ENCODE measurements at regions not wholly inside any gene's neighbourhood (a gene's known extent, or its start where the extent isn't known, plus 50 kb on each side); places are given as distances from the start of the nearest gene placed in this dataset.

DNA sequence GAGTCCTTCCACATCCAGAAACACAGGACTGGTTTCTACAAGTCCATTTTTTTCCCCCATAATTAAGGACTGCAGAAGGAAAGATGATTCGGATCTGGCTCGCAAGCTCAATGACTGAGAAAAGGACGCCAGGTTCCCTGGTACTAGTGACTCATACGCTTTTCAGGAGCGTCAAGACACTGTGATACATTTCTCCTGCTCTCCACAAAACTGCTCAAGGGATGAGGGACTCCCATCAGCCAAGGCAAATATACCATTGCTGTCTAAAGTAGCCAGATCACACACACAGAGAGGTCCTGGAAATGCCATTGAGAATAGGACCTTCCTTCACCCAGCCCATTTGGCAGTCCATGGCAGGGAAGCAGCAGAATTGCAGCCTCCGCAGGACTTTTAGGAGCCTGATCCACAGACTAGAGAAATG is 253.6 kb upstream of the IRF2BP2 start:
- Histone ChIP-seq H3K4me3 (no peak overlapping the region), H3K27ac (peak overlapping the region; percentile 80 to 87 (median 84)), H3K27me3 (no peaks in the 10 kb centered on the region), H3K4me1 (peaks cover 20 to 52% (median 34%) of the 10 kb centered on the region in 4 donors), H3K36me3 (no peaks in the 10 kb centered on the region), H3K9me3 (no peaks in the 10 kb centered on the region)
- no peak for TF ChIP-seq POLR2A (IDR thresholded peaks at IDR 0.05)
- DNase-seq = no peak
- whole genome bisulfite sequencing, 2 donors (ENCODE audit: low coverage in 1 of 2) = 81% methylated on average over 6 of the region's 6 CpGs; no CpG with 5 or more reads in 1 of the 2 donors
- in situ Hi-C loops (cut with MboI; ENCODE audit: low pct_ligation_motif_present in 1 of 4, low pct_unique_long_range_greater_than_20kb in 1 of 4, low sequenced_read_pairs in 3 of 4) = loop anchor here in 1 of 4 donors (25.0 kb wide), 1 partner anchor 251 kb away; the partner anchor contains the start of gene IRF2BP2
- intact Hi-C loops (cut with DNase I; ENCODE audit: low total_unique reads) = no loop called here

GRCh38 chr1:234862944-234863515 is 253.1 kb upstream of the IRF2BP2 start:
- no peaks in the 10 kb centered on the region for H3K9me3 ChIP-seq
- WGBS, 2 donors (ENCODE audit: low coverage in 1 of 2) = 27% methylated on average over 13 of the region's 13 CpGs; no CpG with 5 or more reads in 1 of the 2 donors
- H3K4me3 ChIP-seq = peak overlapping the region in 1 of 4 donors; percentile 7
- no peaks in the 10 kb centered on the region for H3K36me3 ChIP-seq
- peak; percentile 69 for DNase-seq
- in situ Hi-C loops (cut with MboI; ENCODE audit: low pct_ligation_motif_present in 1 of 4, low pct_unique_long_range_greater_than_20kb in 1 of 4, low sequenced_read_pairs in 3 of 4) (loop anchor here in 1 of 4 donors (25.0 kb wide), 1 partner anchor 251 kb away; the partner anchor contains the start of gene IRF2BP2), intact Hi-C loops (cut with DNase I; ENCODE audit: low total_unique reads) (no loop called here)
- H3K27me3 ChIP-seq = no peaks in the 10 kb centered on the region
- TF ChIP-seq, protein P1, sequence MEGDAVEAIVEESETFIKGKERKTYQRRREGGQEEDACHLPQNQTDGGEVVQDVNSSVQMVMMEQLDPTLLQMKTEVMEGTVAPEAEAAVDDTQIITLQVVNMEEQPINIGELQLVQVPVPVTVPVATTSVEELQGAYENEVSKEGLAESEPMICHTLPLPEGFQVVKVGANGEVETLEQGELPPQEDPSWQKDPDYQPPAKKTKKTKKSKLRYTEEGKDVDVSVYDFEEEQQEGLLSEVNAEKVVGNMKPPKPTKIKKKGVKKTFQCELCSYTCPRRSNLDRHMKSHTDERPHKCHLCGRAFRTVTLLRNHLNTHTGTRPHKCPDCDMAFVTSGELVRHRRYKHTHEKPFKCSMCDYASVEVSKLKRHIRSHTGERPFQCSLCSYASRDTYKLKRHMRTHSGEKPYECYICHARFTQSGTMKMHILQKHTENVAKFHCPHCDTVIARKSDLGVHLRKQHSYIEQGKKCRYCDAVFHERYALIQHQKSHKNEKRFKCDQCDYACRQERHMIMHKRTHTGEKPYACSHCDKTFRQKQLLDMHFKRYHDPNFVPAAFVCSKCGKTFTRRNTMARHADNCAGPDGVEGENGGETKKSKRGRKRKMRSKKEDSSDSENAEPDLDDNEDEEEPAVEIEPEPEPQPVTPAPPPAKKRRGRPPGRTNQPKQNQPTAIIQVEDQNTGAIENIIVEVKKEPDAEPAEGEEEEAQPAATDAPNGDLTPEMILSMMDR (IDR thresholded peaks at IDR 0.05) = no peak
- TF ChIP-seq POLR2AphosphoS5 (IDR thresholded peaks at IDR 0.05) (peak in 1 of 3 donors; percentile 37), EP300 (IDR thresholded peaks at IDR 0.05; ENCODE audit: low read depth) (no peak), POLR2A (IDR thresholded peaks at IDR 0.05) (peak; percentile 17)
- peaks cover 20 to 52% (median 34%) of the 10 kb centered on the region in 4 donors for H3K4me1 ChIP-seq
- H3K27ac ChIP-seq = peak overlapping the region; percentile 80 to 87 (median 84)

- in situ Hi-C loops (cut with MboI; ENCODE audit: low pct_ligation_motif_present in 1 of 4, low pct_unique_long_range_greater_than_20kb in 1 of 4, low sequenced_read_pairs in 3 of 4) = loop anchor here in 1 of 4 donors (25.0 kb wide), 1 partner anchor 250 kb away; the partner anchor contains the start of gene IRF2BP2
- peak overlapping the region; percentile 80 to 87 (median 84) for H3K27ac ChIP-seq
- H3K36me3 ChIP-seq = no peaks in the 10 kb centered on the region
- 16 to 35% methylated on average over 4 to 7 of the region's 7 CpGs for WGBS, 2 donors (ENCODE audit: low coverage in 1 of 2)
- TF ChIP-seq, protein P1 (IDR thresholded peaks at IDR 0.05) = no peak
- TF ChIP-seq POLR2AphosphoS5 (IDR thresholded peaks at IDR 0.05) (no peak), POLR2A (IDR thresholded peaks at IDR 0.05) (no peak), EP300 (IDR thresholded peaks at IDR 0.05; ENCODE audit: low read depth) (no peak)
- no peaks in the 10 kb centered on the region for H3K9me3 ChIP-seq
- H3K27me3 ChIP-seq = no peaks in the 10 kb centered on the region
- peak overlapping the region in 1 of 4 donors; percentile 7 for H3K4me3 ChIP-seq
- peaks cover 20 to 52% (median 34%) of the 10 kb centered on the region in 4 donors for H3K4me1 ChIP-seq
- DNase-seq = no peak
- intact Hi-C loops (cut with DNase I; ENCODE audit: low total_unique reads) = no loop called here
These were observed 252.5 kb upstream of the IRF2BP2 start for GRCh38 chr1:234862360-234862943.

GRCh38 chr1:234861761-234862160 is 251.8 kb upstream of the IRF2BP2 start:
- Histone ChIP-seq H3K27me3 (no peaks in the 10 kb centered on the region), H3K4me1 (peaks cover 20 to 46% (median 35%) of the 10 kb centered on the region in 4 donors), H3K4me3 (no peak overlapping the region), H3K9me3 (no peaks in the 10 kb centered on the region), H3K27ac (peak overlapping the region; percentile 80 to 87 (median 84)), H3K36me3 (no peaks in the 10 kb centered on the region)
- no peak for DNase-seq
- WGBS, 2 donors (ENCODE audit: low coverage in 1 of 2) = 45 to 46% methylated on average over 4 of the region's 4 CpGs
- TF ChIP-seq POLR2AphosphoS5 (IDR thresholded peaks at IDR 0.05) = peak in 2 of 3 donors; percentile 30 to 44
- TF ChIP-seq POLR2A (IDR thresholded peaks at IDR 0.05) = no peak
- intact Hi-C loops (cut with DNase I; ENCODE audit: low total_unique reads) = no loop called here
- in situ Hi-C loops (cut with MboI; ENCODE audit: low pct_ligation_motif_present in 1 of 4, low pct_unique_long_range_greater_than_20kb in 1 of 4, low sequenced_read_pairs in 3 of 4) = loop anchor here in 1 of 4 donors (25.0 kb wide), 1 partner anchor 249 kb away; the partner anchor contains the start of gene IRF2BP2

GRCh38 chr1:234861024-234861620 is 251.1 kb upstream of the IRF2BP2 start:
- Histone ChIP-seq H3K4me1 (peaks cover 18 to 39% (median 33%) of the 10 kb centered on the region in 4 donors), H3K9me3 (no peaks in the 10 kb centered on the region), H3K36me3 (no peaks in the 10 kb centered on the region), H3K4me3 (no peak overlapping the region), H3K27ac (peak overlapping the region; percentile 25 to 86 (median 58)), H3K27me3 (no peaks in the 10 kb centered on the region)
- in situ Hi-C loops (cut with MboI; ENCODE audit: low pct_ligation_motif_present in 1 of 4, low pct_unique_long_range_greater_than_20kb in 1 of 4, low sequenced_read_pairs in 3 of 4) = loop anchor here in 1 of 4 donors (25.0 kb wide), 1 partner anchor 249 kb away; the partner anchor contains the start of gene IRF2BP2
- TF ChIP-seq, protein P1 (IDR thresholded peaks at IDR 0.05) = no peak
- no peak for TF ChIP-seq EP300 (IDR thresholded peaks at IDR 0.05; ENCODE audit: low read depth)
- TF ChIP-seq POLR2AphosphoS5 (IDR thresholded peaks at IDR 0.05) = no peak
- TF ChIP-seq POLR2A (IDR thresholded peaks at IDR 0.05) = no peak
- intact Hi-C loops (cut with DNase I; ENCODE audit: low total_unique reads) = no loop called here
- WGBS, 2 donors (ENCODE audit: low coverage in 1 of 2) = 89 to 100% methylated on average over 1 to 2 of the region's 2 CpGs
- DNase-seq = no peak

Data from transverse colon (tissue), 4 donors.